HUDEP-2 (cell line): ENCODE measurements at regions not wholly inside any gene's neighbourhood (a gene's known extent, or its start where the extent isn't known, plus 50 kb on each side); places are given as distances from the start of the nearest gene placed in this dataset.
"Not testable (repeated sequence)": the region's sequence is repeated elsewhere in the genome, so short reads cannot be mapped to it uniquely, and the experiment has no call there.

Experiments used
- DNase-seq, 76 experiments: peaks; one replicate each; lab custom pipeline; 2025; ENCODE audit not compliant: unreplicated experiment in 76 of 76; lab: John Stamatoyannopoulos, UW

DNA sequence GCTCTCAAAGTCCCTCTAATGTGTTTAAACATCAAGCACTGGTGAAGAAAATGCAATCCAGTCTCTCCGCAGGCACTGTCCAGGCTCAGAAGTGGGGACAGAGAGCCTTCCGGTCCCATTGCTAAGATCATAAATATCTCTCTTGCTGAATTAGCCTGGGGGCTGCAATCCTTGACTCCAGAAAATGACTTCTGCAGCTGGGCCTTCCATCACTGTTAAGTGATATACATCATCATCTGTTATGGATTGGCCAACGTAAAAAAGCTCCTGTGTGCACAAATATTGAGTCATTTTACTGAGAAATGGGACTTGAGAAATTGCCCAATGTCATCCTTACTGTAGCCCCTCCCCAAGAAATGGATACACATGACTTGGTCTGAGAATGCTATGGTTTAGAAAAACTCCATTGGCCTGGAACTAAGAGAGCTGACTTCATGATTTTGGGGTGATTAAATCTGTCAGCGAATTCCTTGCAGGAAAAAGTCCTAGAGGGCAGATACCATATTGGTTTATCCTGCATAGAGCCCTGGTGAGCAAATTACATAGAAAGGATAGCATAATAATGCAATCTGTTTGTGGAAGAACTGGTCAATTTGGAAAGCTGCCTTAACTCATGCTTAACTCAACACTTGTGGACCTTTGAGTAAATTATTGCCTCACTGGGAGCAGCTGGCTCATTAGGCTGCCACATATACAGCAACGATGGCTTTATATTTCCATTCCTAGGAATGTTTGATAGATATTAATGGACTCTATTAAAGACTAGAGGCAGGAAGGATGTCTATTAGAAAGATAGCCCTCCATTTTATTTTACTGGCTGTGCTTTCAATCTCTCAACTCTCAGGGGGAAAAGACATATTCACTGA is 346.1 kb downstream of the GBA3 start:
- no peak for DNase-seq

DNA sequence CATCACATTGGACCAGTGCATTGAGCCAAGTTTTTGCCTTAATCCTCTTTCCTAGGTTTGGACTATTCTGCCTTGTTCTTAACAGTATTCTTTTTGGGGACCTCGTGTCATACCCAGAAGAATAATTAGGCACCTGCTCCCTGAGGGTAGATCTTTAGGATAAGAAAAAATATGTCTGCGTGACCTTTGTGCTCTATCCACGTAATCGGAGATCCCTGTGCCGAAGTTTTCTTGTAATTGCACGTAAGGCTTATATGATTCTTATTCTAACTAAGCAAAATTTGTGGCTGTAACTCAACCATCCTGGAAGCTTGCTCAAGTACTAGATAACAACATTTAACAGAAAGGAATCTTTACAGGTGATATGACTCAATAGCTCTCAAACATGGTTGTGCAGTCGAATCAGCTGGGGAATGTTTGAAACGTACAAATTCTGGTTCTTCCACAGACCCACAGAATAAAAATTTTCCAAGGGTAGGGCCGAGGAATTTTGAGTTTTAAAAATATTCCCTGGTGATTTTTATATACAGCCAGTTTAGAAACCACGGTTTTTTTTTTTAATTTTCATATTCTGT is 344.3 kb downstream of the GBA3 start:
- no peak for DNase-seq

DNA sequence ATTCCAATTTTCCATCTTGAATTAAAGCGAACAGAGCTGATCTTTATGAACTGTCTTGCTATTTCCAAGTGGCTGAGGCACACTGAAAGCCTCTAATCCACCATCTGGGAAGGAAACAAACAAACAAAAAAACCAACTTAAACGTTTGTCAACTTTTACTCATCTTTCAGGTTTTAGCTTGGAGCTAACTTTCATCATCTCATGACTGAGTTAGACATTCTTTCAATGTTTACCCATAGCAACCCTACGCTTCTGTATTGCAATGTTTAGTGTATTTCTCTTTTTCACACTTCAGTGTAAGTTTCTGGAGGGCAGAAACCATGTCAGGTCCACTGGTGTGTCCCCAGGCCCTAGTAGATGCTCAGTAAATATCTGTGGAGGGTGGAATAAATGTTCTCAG is 343.8 kb downstream of the GBA3 start:
- DNase-seq: no peak

DNA sequence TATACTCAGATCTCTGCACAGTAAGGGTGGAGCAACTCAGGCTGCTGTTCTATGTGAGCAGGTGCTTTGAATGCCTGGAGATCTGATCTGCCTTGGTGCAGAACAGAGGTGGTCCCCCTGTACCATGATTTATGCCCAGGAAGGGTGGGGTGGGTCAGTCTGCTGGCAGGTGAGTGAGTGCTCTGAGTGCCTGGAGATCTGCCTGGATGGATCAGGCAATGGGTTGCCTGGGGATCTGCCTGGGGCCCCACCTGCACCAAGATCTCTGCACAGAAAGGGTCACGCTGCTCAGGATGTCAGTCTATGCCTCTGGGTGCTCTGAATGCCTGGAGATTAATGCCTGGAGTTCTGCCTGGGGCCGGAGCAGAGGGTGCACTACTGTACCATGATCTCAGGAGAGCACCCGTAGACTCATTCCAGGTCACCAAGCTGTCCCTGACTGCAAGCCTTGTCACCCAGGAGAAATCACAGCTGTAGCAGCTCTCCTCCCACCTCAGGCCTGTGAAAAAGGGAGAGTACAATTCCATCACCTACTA is 342.9 kb downstream of the GBA3 start:
- no peak for DNase-seq

DNA sequence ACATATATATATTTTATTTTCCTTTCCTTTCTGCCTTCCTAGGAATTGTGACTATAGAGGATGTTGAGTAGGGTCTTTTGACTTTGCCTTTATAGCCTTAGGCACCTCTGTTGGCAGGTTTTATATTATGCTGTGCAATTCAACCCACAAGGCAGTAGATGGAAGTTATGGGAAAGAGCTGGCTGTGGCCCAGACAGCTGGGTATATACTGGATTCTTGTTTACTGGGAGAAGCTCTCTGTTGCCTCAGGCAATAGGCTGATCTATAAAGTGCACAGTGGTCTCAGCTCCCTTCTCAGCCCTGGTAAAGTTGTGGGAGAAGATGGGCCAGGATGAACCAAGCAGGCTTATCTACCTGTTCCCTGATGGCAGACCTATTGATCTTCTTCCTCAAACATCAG is 342.0 kb downstream of the GBA3 start:
- no peak for DNase-seq

DNA sequence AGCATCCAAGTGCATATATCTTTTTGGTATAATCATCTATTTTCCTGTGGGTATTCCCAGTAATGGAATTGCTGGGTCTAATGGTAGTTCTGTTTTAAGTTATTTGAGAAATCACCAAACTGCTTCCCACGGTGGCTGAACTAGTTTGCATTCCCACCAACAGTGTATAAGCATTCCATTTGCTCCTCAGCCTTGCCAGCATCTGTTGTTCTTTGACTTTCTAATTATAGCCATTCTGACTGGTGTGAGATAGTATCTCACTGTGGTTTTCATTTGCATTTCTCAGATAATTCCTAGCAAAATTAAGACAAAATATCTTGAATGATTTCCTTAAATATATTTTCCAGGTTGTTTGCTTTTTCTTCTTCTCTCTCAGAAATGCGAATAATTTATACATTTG is 341.1 kb downstream of the GBA3 start:
- no peak for DNase-seq

DNA sequence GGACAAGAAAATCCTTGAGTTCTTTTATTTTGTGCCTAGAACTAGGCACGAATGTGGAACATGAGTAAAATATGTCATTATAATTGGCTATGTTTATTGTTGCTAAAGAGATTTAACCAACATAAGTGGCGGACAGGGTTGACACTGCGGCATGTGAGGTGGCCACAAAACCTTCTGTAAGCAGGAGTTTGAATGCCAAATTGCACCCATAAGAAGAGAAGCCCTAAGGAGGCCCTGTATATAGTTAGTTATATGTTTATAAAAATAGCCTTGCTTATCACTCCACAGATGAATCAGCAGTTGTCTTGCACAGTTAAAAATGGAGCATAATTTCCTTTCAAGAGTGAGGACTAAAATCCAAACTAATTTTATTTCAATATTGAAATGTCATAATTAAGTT is 336.1 kb downstream of the GBA3 start:
- no peak for DNase-seq

DNA sequence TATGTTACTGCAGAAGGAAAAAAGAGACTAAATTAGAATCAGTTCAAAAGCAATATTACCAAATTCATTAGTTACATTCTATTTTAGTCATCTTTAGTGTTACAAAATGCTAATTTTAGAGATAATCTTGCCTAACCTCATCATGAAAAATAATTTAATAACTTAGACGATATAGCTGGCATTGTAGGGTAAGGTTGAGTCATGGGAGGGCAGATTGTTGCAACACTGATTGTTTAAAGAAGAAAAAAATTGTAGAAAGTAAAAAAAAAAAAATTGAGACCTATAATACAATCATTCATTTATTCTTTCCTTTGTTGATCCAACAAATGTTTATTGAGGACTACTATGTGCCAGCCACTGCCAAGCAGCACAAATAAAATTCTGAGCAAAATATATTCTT is 330.9 kb downstream of the GBA3 start:
- no peak for DNase-seq

DNA sequence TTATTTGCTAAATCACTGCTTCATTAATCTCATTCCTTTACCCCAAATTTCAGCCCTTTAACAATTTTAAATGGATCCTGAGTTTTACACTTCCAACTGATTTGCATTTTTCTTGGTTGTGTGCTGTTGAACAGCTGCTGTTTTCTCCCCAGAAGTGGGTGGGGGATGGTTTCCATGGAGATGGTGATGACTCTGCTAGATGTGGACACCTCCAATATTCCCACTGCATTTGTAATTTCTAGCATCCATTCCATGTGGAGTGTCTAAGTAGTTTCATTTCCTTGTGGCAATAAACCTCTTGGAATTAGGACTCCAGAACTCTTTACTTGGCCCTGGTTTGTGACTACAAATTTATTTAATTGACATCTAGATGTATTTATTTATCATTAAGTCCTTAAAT is 330.4 kb downstream of the GBA3 start:
- no peak for DNase-seq

DNA sequence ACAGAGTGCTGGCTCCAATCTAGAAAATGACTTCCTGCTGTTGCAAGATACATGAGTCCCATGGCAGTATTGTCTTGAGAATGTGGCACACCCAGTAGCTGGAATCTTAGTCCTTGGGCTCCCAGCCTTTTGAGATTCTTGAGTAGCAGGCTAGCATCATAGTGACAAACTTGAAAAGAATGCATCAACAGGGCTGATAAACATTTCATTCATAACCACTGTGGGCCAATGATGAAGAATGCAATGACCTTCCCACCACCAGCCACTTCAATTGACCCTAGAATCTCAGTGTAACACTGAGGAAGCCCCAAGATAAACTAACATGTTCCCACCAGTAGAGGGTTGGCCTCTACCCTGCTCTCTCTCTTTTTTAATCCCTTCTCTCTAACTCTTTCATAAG is 329.3 kb downstream of the GBA3 start:
- DNase-seq: no peak

DNA sequence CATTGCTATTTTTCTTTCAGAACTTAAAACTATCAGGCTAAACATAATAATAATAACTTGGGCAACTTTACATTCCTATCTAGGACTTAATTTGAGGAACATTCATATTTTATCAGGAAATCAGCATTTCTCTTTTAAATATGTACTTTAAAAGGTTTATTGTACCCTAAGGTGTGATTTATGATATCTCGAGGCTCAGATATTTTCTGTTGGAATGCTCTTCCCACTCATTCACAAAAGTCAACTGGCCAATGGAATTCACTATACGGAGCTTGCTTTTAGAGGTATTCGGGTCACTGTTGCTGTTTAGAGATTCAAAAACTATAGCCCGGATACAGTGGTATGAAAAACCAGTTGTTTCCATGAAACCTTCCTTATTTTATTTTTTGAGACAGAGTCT is 328.3 kb downstream of the GBA3 start:
- DNase-seq: no peak

DNA sequence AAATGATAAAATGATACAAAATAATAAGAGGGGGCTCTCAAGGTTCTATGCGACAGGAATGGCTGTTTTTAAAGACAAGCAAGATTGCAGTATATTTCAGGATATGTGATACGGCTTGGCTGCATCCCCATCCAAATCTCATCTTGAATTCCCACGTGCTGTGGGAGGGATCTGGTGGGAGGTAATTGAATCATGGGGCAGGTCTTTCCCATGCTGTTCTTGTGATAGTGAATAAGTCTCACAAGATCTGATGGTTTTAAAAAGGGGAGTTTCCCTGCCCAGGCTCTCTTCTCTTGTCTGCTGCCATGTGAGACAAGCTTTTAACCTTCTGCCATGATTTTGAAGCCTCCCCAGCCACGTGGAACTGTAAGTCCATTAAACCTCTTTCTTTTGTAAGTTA is 327.7 kb downstream of the GBA3 start:
- DNase-seq: not testable (repeated sequence)

DNA sequence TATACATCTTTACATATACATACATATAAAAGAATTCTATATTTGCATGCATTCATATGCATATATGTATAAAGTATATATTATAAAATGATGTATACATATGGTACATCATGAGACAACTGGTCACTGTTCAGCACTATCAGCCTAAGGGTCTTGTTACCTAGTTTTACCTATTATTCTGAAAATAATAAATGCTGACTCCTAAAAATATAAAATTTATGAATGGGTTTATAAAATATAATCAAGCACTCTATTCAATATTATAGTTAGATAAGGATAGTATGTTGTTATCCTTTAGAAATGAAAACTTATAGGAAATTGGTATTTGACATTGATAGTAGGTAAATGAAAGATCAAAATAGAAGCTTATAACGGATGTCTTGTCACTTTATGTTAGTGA is 324.2 kb downstream of the GBA3 start:
- no peak for DNase-seq

DNA sequence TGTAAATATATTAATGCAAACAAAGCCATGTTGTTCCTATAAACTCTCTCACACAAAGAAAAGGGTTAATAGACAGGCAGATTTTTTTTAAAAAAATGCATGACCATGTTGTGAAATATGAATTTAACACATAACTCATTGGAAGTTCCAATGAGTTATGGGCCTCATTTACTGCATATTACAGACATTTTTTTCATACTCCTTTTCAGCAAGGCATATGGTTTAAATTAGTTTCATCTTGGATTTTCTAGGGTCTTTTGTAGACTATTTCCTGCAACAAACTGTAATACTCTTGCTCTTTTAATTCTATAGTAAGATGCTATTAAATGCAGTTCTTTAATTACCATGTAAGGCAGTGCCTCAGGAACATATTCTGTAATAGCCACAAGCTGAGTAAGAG is 323.1 kb downstream of the GBA3 start:
- no peak for DNase-seq

DNA sequence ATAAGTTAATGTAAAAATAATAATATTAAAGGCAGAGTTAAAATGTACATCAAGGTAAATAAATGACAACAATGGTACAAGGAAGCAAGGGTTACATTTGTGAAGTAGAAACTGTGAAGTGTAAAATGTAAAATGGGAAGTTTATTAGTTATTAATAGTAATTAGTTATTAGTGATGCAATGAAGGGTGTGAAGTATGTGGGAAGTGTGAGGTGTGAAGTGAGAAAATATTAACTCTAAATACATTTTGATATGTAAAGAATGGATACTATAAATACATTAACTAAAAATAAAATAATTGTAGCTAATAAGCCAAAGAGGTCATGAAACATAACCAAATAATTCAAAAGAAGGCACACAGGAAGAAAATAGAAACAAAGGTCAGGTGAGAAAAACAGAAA is 316.4 kb downstream of the GBA3 start:
- no peak for DNase-seq

DNA sequence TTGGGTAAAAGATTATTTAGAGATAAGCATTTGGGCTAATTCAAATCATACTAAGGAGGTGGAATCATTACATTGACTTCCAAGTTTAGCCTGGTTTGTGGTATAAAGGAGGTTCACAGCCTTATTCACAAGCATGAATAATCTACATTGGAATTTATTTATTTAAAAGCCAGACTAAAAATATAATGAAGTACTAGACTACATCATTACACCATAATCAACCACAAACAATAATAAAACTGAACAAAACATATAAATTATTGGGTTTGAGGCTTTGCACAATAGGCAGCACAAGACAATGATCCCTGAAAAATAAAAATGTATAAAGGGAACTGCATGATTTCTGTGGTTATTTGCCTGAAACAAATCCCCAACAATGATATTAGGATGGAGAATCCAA is 314.0 kb downstream of the GBA3 start:
- DNase-seq: no peak

DNA sequence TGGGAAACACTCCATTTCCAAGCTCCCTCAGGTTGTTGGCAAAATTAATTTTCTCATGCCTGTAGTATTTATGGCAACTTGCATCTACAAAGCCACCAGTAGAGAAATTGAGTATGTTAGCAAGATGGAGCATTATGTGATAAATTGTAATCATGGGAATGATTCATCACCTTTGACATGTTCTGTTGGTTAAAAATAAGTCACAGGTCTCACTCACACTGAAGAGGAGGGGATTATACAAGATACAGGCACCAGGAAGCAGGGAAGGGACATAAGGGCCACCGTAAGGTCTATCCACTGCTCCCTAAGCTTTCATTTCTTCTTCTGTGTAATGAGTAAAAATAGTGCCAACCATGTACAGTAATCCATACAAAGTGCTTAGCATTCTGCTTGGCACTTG is 313.0 kb downstream of the GBA3 start:
- DNase-seq: no peak

DNA sequence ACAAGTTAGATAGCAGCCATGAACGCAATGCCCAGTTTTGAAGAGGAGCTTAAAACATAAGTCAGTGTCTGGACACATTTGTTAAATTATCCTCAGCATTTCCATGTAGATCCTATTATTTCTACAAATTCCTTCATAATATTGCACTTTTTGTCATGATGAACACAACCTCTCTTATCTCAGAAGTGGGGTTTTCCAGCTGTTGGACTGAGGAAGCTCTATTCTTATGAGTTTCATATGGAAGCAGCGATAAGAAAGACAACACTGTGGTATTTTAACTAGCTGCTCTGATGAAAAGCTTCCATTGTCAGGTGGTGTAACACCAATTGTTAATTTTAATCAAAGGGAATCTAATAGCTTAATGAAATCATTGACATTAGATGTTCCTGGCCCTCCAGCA is 308.7 kb downstream of the GBA3 start:
- DNase-seq: no peak

DNA sequence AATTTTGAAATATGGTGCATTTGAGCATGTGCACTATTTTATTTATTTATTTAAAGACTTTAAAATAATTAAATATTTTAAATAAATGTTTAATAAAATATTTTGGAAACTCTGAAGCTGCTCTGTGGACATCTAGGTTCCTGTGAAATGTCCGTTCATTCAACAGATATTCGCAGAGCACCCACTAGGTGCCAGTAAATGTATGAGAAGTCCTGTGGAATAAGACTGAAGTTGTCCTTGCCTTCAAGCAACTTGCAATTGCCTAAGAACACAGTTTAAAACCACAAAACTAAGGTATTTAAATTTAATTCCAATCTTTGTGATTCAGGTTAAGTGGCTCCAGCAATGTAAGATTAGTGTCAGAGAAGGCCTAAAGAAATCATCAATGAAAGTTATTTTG is 306.7 kb downstream of the GBA3 start:
- DNase-seq: no peak

DNA sequence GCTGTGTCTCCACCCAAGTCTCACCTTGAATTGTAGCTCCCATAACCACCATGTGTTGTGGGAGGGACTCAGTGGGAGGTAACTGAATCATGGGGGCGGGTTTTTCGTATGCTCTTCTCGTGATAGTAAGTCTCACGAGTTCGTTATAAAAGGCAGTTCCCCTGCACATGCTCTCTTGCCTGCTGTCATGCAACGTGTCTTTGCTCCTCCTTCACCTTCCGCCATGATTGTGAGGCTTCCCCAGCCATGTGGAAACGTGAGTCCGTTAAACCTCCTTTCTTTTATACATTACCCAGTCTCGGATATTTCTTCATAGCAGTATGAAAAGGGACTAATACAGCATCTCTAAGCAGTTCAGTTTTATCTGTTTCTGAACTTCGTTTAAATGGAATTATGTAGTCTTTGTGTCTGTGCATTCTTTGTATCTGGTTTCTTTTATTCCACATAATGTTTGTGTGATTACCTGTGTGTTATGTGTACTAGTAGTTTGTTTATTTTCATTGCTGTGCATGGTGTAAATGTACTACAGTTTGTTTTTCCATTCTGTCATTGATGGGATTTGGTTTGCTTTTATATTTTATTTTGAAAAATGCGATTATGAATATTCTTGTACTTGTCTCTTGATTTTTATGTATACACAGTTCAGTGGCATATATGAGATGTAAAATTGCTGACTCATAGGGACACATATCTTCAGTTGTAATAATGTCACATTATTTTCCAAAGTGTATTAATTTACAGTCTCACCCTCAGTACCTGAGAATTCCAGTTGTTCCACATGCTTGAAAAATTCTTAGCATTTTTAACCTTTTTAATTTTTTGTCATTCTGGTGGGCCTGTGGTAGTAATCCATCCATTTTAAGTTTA is 304.9 kb downstream of the GBA3 start:
- no peak for DNase-seq

DNA sequence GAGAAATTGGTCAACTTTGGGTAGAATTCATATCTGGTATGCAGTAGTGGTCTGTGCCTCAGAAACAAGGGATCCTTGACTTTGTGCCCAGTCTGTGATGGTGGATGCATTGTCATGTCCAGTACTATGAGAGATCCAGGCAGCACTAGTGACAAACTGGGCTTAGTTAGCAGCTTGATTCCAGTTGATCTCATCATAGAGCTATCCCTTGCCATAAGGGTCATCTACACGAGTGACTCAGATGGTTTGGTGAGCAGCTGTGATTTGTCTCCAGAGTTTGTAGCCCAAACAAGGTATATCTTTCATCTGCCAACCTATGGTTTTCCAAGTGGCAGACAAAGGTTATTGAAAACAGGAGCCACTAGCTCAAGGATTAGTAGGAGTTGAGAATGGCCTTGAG is 298.8 kb downstream of the GBA3 start:
- DNase-seq: no peak
